Sciatic nerve (tissue), 2 donors: ENCODE measurements at regions not wholly inside any gene's neighbourhood (a gene's known extent, or its start where the extent isn't known, plus 50 kb on each side); places are given as distances from the start of the nearest gene placed in this dataset.

Experiments used
- ATAC-seq: fragments of 200-7000 bp; cut with Tn5 transposase; one replicate; pipeline ENCODE4 v1.9.1; 2020; ENCODE audit warnings: mild to moderate bottlenecking, moderate library complexity
- DNase-seq: peaks from one replicate; pipeline ENCODE4 v3.0.0-alpha.2; 2020; ENCODE audit warnings: low spot score
- intact Hi-C: fragments of 100-400 bp; cut with DNase I; formaldehyde crosslinking; loops from one replicate; pipeline ENCODE4 v1.14.2; 2022
- donor health status: DM: no; HTN: no; CAD: no.
- donor health status: DM: no; HTN: no; CAD: no.

GRCh38 chr2:67218056-67218455 lies 179.1 kb upstream of the ETAA1 start:
- no peak for DNase-seq
- intact Hi-C loops = no loop called here

DNA sequence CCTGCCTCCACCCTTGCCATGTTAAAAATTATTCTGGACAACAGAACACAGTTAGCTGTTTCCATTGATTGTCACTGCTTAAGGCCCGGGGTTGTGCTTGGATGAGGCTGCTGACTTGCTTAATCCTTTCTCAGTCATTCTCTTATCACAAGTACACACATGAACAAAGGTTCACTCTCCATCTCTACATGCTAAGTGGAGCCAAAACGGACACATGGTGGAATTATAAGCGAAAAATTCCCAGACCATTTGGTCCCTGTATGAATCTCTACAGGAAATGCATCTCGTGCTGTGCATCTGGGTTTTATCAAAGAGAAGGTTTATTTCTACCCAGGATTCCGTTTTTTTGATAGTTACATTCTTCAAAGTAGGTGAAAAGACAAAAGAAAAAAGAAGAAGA lies 177.5 kb upstream of the ETAA1 start:
- DNase-seq (no peak), ATAC-seq (no peak)
- intact Hi-C loops = no loop called here

More at GRCh38 chr2:67218056-67218455, 179.1 kb upstream of the ETAA1 start:
- no peak for ATAC-seq

DNA sequence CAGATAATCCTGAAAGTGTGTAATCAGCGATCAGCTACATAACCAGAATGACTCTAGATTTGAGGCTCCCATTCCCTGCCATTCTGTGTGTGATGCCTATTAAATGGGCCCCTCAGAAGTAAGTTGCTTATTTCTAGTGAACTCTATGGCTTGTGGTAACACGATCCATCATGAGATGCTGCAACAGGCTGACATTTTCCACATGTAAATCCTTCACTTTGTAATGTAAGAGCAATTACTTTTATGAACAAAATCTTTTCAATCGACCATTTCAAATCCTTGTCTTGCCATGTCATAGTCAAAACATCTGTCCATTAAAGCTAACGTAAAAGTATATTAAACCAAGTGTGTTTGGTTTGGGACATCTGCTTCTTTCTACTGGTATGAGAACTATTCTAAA lies 175.9 kb upstream of the ETAA1 start:
- intact Hi-C loops = no loop called here
- no peak for ATAC-seq

DNA sequence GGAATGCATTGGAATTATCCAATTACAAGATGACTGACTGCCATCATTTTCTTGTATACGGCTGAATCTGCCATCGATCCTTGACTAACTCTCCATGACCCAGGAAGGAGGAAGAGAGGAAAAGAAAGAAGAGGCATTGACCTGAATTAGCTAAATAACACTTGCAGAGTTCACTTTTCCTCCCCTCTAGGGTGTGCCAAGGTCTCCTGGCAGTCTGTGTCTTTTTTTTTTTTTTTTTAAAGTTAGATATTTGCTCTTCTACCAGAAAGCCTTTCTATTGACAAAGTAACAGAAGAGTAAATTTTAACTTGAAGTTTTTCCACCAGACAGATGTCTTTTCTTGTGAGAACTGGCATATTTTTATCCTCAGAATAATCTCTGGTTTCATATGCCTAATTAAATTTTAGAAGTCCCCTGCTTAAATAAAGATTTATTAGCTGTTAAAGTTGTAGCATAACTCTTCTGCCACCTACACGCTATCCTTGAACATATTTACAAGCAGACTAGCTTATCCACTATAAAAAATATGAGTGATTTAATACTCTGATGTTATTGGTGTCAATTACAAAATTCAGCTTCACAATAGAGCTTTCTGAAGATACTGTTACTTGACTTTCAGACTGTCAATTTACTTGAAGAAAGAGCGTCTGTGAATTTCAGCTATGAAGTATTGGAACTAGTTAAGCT lies 171.7 kb upstream of the ETAA1 start:
- no peak for ATAC-seq
- DNase-seq = no peak
- intact Hi-C loops = no loop called here

More for the DNA sequence above, 175.9 kb upstream of the ETAA1 start:
- DNase-seq = no peak

GRCh38 chr2:67229706-67230105 lies 167.4 kb upstream of the ETAA1 start:
- intact Hi-C loops = no loop called here
- no peak for ATAC-seq

GRCh38 chr2:67232936-67233335 lies 164.2 kb upstream of the ETAA1 start:
- intact Hi-C loops = no loop called here
- no peak for DNase-seq
- no peak for ATAC-seq

More at GRCh38 chr2:67229706-67230105, 167.4 kb upstream of the ETAA1 start:
- DNase-seq = no peak

DNA sequence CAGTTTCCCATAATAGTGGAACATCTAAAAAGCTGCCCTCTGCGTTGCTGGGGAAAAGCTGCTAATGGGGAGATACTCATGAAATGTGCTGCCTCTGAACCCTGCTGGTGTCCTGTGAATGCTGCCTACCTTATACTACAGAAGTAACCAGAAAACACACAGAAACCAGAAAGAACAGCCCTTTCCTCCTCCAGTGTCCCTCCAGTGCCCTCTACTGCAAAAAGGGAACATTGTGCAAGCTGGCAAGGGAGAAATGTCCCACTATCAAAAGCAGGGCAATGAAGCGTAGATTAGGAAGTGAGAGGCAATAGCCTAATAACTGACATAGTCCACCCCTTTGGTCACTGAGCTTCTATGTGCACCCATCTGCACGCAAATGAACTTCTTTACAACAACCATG lies 162.7 kb upstream of the ETAA1 start:
- intact Hi-C loops = no loop called here
- DNase-seq (no peak), ATAC-seq (no peak)

- DNase-seq = no peak
- no peak for ATAC-seq
- intact Hi-C loops = no loop called here
These were observed 159.8 kb upstream of the ETAA1 start for GRCh38 chr2:67237288-67237687.

GRCh38 chr2:67240507-67240906 lies 156.6 kb upstream of the ETAA1 start:
- ATAC-seq (no peak), DNase-seq (no peak)
- intact Hi-C loops = no loop called here

DNA sequence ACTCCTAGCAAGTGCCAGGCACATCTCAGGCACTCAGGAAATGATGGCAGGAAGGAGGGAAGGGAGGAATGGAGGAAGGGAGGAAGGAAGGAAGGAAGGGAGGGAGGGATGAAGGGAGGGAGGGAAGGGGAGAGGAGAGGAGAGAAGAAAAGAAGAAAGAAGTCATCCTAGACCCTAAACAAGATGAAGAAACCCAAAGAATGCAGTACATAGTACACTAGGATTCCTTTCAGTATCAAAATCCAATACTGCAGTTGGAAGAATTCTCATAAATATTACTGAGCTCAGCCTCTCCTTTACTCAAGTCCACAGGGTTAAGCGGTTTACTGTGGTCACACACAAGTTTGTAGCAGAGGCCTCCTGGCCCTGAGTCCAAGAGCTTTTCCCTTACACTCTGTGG lies 155.7 kb upstream of the ETAA1 start:
- DNase-seq (no peak), ATAC-seq (no peak)
- intact Hi-C loops = no loop called here

DNA sequence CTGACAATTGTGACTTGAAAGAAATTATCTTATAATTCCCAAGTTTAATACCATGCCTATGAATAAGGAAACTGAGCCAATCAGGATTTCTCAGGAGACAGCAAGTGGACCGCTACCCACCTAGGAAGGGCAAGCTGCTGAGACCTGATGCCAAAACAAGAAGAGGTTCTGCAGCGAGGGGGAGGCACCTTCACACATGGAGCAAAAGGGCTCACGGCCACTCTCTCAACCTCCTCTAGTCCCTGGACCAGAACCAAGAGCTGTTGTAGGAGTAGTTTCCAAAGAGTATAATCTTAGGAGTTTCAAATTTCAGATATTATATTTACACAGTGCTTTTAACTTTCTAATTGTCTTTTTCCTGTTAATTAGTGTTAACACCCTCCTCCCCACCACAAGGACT lies 154.7 kb upstream of the ETAA1 start:
- no peak for DNase-seq
- no peak for ATAC-seq
- intact Hi-C loops = no loop called here

- no peak for DNase-seq
- intact Hi-C loops = no loop called here
- ATAC-seq = no peak
These were observed 153.2 kb upstream of the ETAA1 start for GRCh38 chr2:67243919-67244318.

- no peak for DNase-seq
- intact Hi-C loops = no loop called here
- no peak for ATAC-seq
These were observed 150.3 kb upstream of the ETAA1 start for GRCh38 chr2:67246791-67247190.

DNA sequence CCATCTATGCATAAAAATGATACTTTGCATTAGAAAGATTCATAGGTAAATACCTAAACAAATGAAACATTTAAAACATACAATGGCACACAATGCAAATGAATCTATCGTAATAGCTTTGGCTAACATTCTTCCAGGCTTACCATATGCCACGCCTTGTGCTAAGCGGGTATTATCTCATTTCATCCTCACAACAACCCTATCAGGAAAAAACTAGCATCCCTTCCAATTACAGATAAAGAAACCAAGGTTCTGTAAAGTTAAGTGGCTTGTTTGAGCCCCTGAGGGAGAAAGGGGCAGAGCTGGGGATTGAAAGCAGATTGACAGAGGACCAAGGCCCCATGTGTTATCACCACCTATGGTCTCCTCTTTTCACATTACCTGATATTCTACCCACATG lies 145.4 kb upstream of the ETAA1 start:
- intact Hi-C loops = no loop called here

GRCh38 chr2:67255933-67256615 lies 141.1 kb upstream of the ETAA1 start:
- intact Hi-C loops = no loop called here
- no peak for DNase-seq
- no peak for ATAC-seq

More for the DNA sequence above, 145.4 kb upstream of the ETAA1 start:
- DNase-seq (no peak), ATAC-seq (no peak)

- no peak for ATAC-seq
- intact Hi-C loops = no loop called here
- DNase-seq = no peak
These were observed 140.2 kb upstream of the ETAA1 start for GRCh38 chr2:67256892-67257291.

GRCh38 chr2:67258122-67258521 lies 139.0 kb upstream of the ETAA1 start:
- ATAC-seq (no peak), DNase-seq (no peak)
- intact Hi-C loops = no loop called here

GRCh38 chr2:67258831-67259230 lies 138.3 kb upstream of the ETAA1 start:
- DNase-seq = no peak
- intact Hi-C loops = no loop called here
- ATAC-seq = no peak

- no peak for DNase-seq
- intact Hi-C loops = no loop called here
- ATAC-seq = peak; percentile 60
These were observed 137.4 kb upstream of the ETAA1 start for GRCh38 chr2:67259556-67260342.
